Coronary artery (tissue), 2 donors: ENCODE measurements at regions not wholly inside any gene's neighbourhood (a gene's known extent, or its start where the extent isn't known, plus 50 kb on each side); places are given as distances from the start of the nearest gene placed in this dataset.

Experiments used
- DNase-seq: peaks from one replicate; pipeline ENCODE4 v3.0.0-alpha.2; 2017; ENCODE audit warnings: low spot score
- H3K27ac ChIP-seq, 2 donors: fragments of 200-600 bp; sonication (generic); one replicate each; pipeline ENCODE4 v1.5.1; 2016 to 2019
- H3K4me3 ChIP-seq: fragments of 200-600 bp; sonication (generic); 2 replicates; pipeline ENCODE4 v1.5.1; 2016; ENCODE audit warnings: mild to moderate bottlenecking, moderate library complexity
- TF ChIP-seq, protein P1 (sequence below): fragments of 200-600 bp; sonication (generic); IDR thresholded peaks from one replicate; pipeline ENCODE4 v1.5.1; 2019; ENCODE audit warnings: antibody characterized with exemption

DNA sequence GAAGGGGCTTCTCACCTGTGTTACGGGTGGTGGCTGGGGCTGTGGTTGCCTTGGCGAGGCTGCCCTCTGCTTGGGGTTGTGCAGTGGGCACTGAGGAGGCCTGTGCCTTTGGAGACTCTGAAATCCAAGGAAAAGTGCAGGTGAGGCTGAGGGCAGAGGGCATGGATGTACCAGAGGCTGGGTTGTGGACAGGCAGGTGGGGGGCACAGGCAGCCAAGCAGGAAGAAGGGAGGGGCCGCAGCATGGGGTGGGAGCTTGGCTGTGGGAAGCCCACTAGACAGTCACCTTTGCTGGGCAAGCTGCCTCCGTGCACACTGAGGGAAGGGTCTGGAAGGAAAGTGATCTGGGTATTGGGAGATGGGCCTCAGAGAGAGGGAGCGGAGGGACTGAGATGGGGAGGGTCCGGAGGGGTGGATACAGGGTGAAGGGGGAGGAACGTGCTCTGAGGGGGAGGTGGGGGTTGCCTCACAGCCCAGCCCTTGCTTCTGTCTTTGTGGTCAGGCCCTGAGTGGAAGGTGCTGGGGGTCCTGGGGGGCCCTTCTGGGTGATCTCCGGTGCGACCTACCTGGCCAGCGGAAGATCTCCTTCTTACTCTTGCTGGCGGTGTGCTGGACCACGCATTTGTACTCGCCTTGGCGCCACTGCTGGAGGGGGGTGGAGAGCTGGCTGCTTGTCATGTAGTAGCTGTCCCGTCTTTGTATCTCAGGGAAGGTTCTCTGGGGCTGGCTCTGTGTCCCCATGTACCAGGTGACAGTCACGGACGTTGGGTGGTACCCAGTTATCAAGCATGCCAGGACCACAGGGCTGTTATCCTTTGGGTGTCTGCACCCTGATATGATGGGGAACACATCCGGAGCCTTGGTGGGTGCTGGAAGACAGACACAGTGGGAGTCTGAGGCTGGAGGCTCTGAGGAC lies 318.7 kb downstream of the TMEM121 start:
- H3K4me3 ChIP-seq = no peak overlapping the region
- no peak overlapping the region for H3K27ac ChIP-seq
- TF ChIP-seq, protein P1, sequence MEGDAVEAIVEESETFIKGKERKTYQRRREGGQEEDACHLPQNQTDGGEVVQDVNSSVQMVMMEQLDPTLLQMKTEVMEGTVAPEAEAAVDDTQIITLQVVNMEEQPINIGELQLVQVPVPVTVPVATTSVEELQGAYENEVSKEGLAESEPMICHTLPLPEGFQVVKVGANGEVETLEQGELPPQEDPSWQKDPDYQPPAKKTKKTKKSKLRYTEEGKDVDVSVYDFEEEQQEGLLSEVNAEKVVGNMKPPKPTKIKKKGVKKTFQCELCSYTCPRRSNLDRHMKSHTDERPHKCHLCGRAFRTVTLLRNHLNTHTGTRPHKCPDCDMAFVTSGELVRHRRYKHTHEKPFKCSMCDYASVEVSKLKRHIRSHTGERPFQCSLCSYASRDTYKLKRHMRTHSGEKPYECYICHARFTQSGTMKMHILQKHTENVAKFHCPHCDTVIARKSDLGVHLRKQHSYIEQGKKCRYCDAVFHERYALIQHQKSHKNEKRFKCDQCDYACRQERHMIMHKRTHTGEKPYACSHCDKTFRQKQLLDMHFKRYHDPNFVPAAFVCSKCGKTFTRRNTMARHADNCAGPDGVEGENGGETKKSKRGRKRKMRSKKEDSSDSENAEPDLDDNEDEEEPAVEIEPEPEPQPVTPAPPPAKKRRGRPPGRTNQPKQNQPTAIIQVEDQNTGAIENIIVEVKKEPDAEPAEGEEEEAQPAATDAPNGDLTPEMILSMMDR = no peak
- peak; percentile 47 for DNase-seq

DNA sequence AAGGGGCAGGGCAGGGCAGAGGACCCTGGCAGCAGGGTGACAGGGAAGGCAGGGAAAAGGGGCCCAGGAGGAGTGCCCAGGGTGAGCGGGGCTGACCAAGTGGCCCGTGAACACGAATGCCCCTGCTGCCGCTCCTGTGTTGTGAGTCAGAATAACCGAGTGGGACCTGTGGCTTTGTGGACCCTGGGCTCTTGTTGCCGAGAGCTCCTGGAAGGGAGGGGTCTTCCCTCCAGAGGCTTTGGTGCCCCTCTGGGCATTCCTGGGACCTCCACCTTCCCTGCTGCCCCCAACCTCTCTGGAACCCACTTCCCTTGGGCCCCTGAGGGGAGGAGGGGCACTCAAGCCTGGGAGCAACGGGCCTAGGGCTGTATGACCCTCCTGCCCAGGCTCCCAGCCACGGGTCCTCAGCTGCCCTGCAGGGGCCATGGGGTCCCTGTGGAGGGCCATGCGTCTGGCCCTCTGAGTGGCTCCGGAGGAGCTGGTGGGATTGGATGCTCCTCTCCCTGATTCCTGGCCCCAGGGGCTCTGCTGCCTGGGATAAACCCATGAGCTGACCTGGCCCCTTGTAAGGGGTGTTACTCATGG lies 319.4 kb downstream of the TMEM121 start:
- DNase-seq = peak; percentile 62
- H3K4me3 ChIP-seq = no peak overlapping the region
- no peak overlapping the region for H3K27ac ChIP-seq
- TF ChIP-seq, protein P1 = no peak

DNA sequence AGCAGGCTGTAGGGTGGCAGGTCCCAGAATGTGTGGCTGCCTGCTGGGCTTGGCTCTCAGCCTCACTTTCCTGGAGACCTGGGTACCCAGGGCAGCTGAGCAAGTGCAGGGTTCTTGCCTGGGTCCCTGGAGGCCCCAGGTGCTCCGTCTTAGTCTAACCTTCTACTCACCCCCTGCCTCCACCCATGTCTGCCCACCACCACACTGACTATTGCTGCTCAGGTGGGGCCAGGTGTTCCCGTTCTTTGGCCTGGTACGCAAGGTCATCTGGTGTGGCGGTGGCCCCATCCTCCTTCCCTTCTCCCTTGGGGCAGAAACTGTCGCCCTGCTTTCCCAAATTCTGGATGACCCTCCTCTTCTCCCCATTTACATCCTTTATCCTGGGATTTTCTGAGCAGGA lies 319.9 kb downstream of the TMEM121 start:
- Histone ChIP-seq H3K27ac (no peak overlapping the region), H3K4me3 (no peak overlapping the region)
- DNase-seq = peak; percentile 61
- TF ChIP-seq, protein P1 = no peak

DNA sequence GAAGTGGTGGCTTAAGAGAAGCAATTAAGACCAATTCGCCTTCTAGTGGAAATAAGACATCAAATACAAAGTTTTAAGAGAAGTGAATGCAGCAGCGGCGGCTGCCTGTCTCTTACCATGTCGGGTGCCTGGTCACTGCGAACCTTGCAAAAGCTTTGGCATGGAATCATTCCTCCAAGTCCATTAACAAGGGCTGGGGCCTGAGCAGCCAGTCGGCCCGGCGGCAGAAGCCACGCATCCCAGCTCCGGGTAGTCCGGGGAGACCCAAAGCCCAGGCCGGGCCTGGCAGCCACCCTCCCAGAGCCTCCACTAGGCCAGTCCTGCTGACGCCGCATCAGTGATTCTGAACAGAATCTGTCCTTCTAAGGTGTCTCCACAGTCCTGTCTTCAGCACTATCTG lies 321.0 kb downstream of the TMEM121 start:
- DNase-seq = peak; percentile 22
- H3K4me3 ChIP-seq = no peak overlapping the region
- H3K27ac ChIP-seq = no peak overlapping the region
- TF ChIP-seq, protein P1 = no peak

DNA sequence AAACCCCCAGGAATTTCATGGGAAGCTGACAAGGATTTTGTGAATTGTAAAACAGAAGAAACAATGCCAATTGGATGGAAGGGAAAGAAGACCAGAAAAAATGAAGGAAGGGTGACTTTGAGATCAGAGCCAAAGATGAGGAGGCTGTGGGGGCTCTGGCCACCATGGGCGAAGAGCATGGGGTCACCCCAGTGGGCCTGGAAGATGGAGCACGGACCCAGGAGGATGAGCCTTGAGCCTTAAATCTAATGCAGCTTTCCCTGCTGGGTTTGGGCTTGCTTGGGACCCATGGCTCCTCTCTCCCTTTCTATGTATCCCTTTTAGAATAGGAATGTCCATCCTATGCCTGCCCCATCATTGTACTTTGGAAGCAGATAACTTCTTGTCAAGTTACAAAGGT lies 322.2 kb downstream of the TMEM121 start:
- Histone ChIP-seq H3K27ac (no peak overlapping the region), H3K4me3 (no peak overlapping the region)
- DNase-seq = peak; percentile 33
- TF ChIP-seq, protein P1 = no peak

DNA sequence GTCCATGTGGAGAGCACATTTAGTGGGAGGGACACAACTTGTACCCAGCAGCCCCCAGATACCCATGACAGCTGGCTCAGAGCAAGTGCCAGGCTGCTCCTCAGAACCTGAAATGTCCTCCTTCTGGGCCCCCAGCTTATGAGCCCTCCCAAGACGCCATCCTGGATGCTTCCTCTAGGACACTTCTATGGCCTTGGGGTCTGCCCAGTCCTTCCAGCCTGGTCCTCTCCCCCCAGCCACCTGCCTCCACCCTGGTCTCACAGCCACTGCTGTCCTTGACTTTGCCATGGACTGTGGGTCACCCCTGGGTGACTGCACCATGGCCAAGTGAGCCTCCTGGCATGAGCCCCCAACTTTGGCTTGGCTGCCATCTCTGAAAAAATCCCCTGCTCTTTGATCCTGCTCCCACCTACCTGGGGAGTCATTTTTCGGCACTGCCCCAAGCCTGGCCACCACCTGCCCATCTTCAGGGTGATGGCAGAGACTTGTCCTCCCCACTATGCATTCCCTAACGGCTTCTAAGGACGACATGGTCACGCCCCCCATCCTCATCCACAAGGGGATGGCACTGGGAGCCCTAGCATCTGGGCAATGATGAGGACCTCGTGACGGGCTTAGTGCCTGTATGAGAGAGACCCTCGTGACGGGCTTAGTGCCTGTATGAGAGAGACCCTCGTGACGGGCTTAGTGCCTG lies 323.7 kb downstream of the TMEM121 start:
- TF ChIP-seq, protein P1 = no peak
- H3K27ac ChIP-seq = no peak overlapping the region
- no peak overlapping the region for H3K4me3 ChIP-seq
- DNase-seq = peak; percentile 59
